HG03354 (cell line): ENCODE measurements at regions not wholly inside any gene's neighbourhood (a gene's known extent, or its start where the extent isn't known, plus 50 kb on each side); places are given as distances from the start of the nearest gene placed in this dataset.
"Not testable (repeated sequence)": the region's sequence is repeated elsewhere in the genome, so short reads cannot be mapped to it uniquely, and the experiment has no call there.

Source experiments
- ATAC-seq: cut with Tn5 transposase; IDR thresholded peaks from one replicate; pipeline ENCODE4 v1.9.1; 2021; ENCODE audit warnings: mild to moderate bottlenecking; ENCODE audit not compliant: unreplicated experiment, poor library complexity, severe bottlenecking

GRCh38 chr21:19440792-19441655 is 1037.4 kb upstream of the TMPRSS15 start:
- ATAC-seq, result no peak

- no peak for ATAC-seq
These were observed 1054.7 kb upstream of the TMPRSS15 start for GRCh38 chr21:19458295-19458694.

GRCh38 chr21:19461481-19462205 is 1058.1 kb upstream of the TMPRSS15 start:
- no peak for ATAC-seq

GRCh38 chr21:19463966-19464365 is 1060.4 kb upstream of the TMPRSS15 start:
- no peak for ATAC-seq

- no peak for ATAC-seq
These were observed 1065.6 kb upstream of the TMPRSS15 start for GRCh38 chr21:19468991-19469715.

- ATAC-seq, result no peak
These were observed 1071.9 kb upstream of the TMPRSS15 start for GRCh38 chr21:19475525-19475924.

GRCh38 chr21:19489930-19490329 is 1086.3 kb upstream of the TMPRSS15 start:
- ATAC-seq, result no peak

GRCh38 chr21:19490481-19490880 is 1086.9 kb upstream of the TMPRSS15 start:
- no peak for ATAC-seq

GRCh38 chr21:19493437-19494241 is 1090.1 kb upstream of the TMPRSS15 start:
- not testable (repeated sequence) for ATAC-seq

GRCh38 chr21:19501115-19501514 is 1097.5 kb upstream of the TMPRSS15 start:
- no peak for ATAC-seq

GRCh38 chr21:19507682-19508260 is 1104.2 kb upstream of the TMPRSS15 start:
- no peak for ATAC-seq

GRCh38 chr21:19508442-19508841 is 1104.9 kb upstream of the TMPRSS15 start:
- ATAC-seq, result no peak

- no peak for ATAC-seq
These were observed 1105.3 kb upstream of the TMPRSS15 start for GRCh38 chr21:19508844-19509243.

- ATAC-seq, result no peak
These were observed 1106.5 kb upstream of the TMPRSS15 start for GRCh38 chr21:19510057-19510456.

- no peak for ATAC-seq
These were observed 1107.1 kb upstream of the TMPRSS15 start for GRCh38 chr21:19510653-19511052.

GRCh38 chr21:19522381-19522780 is 1118.8 kb upstream of the TMPRSS15 start:
- no peak for ATAC-seq

- ATAC-seq, result no peak
These were observed 1119.5 kb upstream of the TMPRSS15 start for GRCh38 chr21:19523061-19523460.

- ATAC-seq, result no peak
These were observed 1120.2 kb upstream of the TMPRSS15 start for GRCh38 chr21:19523746-19524145.

GRCh38 chr21:19529031-19529430 is 1125.4 kb upstream of the TMPRSS15 start:
- ATAC-seq, result no peak
